Calu3 (cell line): ENCODE measurements at regions not wholly inside any gene's neighbourhood (a gene's known extent, or its start where the extent isn't known, plus 50 kb on each side); places are given as distances from the start of the nearest gene placed in this dataset.
A peak's percentile ranks its signal among the peaks of the same experiment; 100 is the strongest.

Experiments
- BruUV-seq: library from RNA; stranded (reverse); fragments of 400-500 nt; replicated peaks from 2 replicates; lab custom pipeline; 2021; lab: Mats Ljungman, UMichigan
- CTCF ChIA-PET: fragments of 300-600 bp; sonication (Branson Sonifier 250); formaldehyde crosslinking; loops from one replicate; lab custom pipeline; 2022; ENCODE audit warnings: antibody characterized with exemption; lab: Charles Lee
- DNase-seq: peaks from one replicate; pipeline ENCODE4 v3.0.0; 2022
- H3K27ac Mint-ChIP-seq: one replicate; pipeline ENCODE4 v1.8.0; 2022; ENCODE audit warnings: mixed read lengths; ENCODE audit not compliant: unreplicated experiment
- H3K27me3 Mint-ChIP-seq: one replicate; pipeline ENCODE4 v1.8.0; 2022; ENCODE audit warnings: mixed read lengths; ENCODE audit not compliant: unreplicated experiment
- H3K36me3 Mint-ChIP-seq: one replicate; pipeline ENCODE4 v1.8.0; 2022; ENCODE audit warnings: mild to moderate bottlenecking, moderate library complexity, mixed read lengths; ENCODE audit not compliant: insufficient read depth, unreplicated experiment
- H3K4me1 Mint-ChIP-seq: one replicate; pipeline ENCODE4 v1.8.0; 2022; ENCODE audit warnings: mild to moderate bottlenecking, low read depth, mixed read lengths; ENCODE audit not compliant: unreplicated experiment
- H3K4me3 Mint-ChIP-seq: one replicate; pipeline ENCODE4 v1.8.0; 2022; ENCODE audit warnings: mild to moderate bottlenecking, low read depth, moderate library complexity, mixed read lengths; ENCODE audit not compliant: unreplicated experiment
- H3K9me3 Mint-ChIP-seq: one replicate; pipeline ENCODE4 v1.8.0; 2022; ENCODE audit warnings: low read depth, mixed read lengths; ENCODE audit not compliant: unreplicated experiment
- CTCF ChIP-seq: fragments of 200-600 bp; IDR thresholded peaks from one replicate; pipeline ENCODE4 v1.8.0; 2022; ENCODE audit warnings: antibody characterized with exemption; ENCODE audit not compliant: unreplicated experiment
- intact Hi-C: fragments of 100-400 bp; cut with micrococcal nuclease; formaldehyde crosslinking; loops from one replicate; pipeline ENCODE4 v1.10.0; 2022; ENCODE audit not compliant: unreplicated experiment

DNA sequence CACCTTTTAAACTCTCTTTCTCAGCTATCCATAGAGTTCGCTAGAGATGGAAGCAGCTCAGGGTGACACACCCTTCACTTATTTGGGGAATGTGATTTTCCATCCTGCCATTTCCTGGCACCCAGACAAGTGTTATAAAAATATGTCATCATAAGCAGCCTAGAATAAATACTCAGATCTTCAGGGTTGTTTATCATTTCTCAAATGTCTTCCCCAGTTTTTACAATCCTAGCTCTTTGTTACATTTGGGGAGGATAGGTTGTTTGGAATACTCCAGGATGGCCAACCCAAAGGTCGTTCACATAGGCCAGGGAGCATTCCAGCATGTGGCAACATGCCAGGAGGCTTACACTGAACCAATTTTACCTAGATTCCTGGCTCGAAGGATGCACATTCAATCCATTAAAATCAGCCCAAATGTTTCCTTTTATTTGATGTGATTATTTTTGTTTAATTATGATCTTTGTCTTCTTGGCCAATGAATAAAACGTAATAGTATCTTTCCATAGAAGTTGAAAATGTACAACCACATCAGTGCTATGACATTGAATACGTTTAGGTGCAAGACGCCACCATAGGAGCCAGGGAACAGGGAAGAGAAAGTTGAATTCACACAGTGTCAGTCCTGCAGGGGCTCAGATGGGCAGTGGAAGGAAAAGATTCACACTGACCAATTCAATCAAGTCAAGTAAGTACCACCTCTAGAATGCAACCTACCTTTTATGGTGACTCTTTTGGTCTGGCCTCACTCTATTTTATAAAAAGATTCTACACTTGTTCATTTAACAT, 537.7 kb upstream of the MDFIC2 start:
- no TSS peak for BruUV-seq
- Mint-ChIP-seq H3K36me3 (no peaks in the 10 kb centered on the region), H3K4me3 (no peak overlapping the region), H3K4me1 (peaks cover 9% of the 10 kb centered on the region), H3K27ac (peak overlapping the region; percentile 52), H3K9me3 (peaks cover 4% of the 10 kb centered on the region), H3K27me3 (no peaks in the 10 kb centered on the region)
- intact Hi-C loops: no loop called here
- peak; percentile 32 for DNase-seq
- no peak for TF ChIP-seq CTCF
- CTCF ChIA-PET: interaction anchor here (0.6 kb wide), 1 partner anchor 1032 kb away, joined by 4 read pairs; no protein-coding TSS in a partner anchor

- no peak overlapping the region for H3K4me3 Mint-ChIP-seq
- no peaks in the 10 kb centered on the region for H3K36me3 Mint-ChIP-seq
- intact Hi-C loops: no loop called here
Measured at GRCh38 chr3:70840106-70840870, 527.9 kb upstream of the MDFIC2 start.

GRCh38 chr3:70833239-70833960, 521.0 kb upstream of the MDFIC2 start:
- DNase-seq: no peak
- BruUV-seq: no TSS peak
- Mint-ChIP-seq H3K4me1 (no peaks in the 10 kb centered on the region), H3K36me3 (no peaks in the 10 kb centered on the region), H3K9me3 (no peaks in the 10 kb centered on the region), H3K27ac (no peak overlapping the region), H3K4me3 (no peak overlapping the region), H3K27me3 (no peaks in the 10 kb centered on the region)
- intact Hi-C loops: no loop called here
- CTCF ChIA-PET: interaction anchor here (0.5 kb wide), 1 partner anchor 388 kb away, joined by 3 read pairs; no protein-coding TSS in a partner anchor
- no peak for TF ChIP-seq CTCF

More at GRCh38 chr3:70840106-70840870, 527.9 kb upstream of the MDFIC2 start:
- CTCF ChIA-PET: no interaction called here
- TF ChIP-seq CTCF: no peak
- Mint-ChIP-seq H3K27me3 (no peaks in the 10 kb centered on the region), H3K9me3 (no peaks in the 10 kb centered on the region), H3K4me1 (no peaks in the 10 kb centered on the region), H3K27ac (no peak overlapping the region)
- DNase-seq: no peak
- BruUV-seq: no TSS peak

DNA sequence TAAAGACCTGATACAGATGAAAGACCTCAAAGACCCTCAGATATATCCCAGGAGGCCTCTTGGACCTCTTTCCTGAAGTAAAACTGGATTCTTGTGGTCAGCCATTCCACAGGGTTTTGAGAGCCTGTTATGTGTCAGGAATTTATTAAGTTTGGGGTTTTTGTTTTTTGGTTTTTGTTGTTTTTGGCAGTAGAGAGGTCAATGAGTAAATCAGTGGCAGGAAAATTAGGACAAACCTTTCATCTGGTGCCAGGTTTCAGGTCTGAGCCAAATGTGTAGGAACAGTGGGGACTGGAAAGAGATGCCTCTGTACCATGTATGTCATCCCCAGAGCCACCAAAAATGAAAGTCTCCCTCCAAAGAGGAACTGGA, 520.4 kb upstream of the MDFIC2 start:
- CTCF ChIA-PET: no interaction called here
- intact Hi-C loops: no loop called here
- BruUV-seq: no TSS peak
- Mint-ChIP-seq H3K27me3 (no peaks in the 10 kb centered on the region), H3K4me3 (no peak overlapping the region), H3K27ac (no peak overlapping the region), H3K9me3 (no peaks in the 10 kb centered on the region), H3K36me3 (no peaks in the 10 kb centered on the region), H3K4me1 (no peaks in the 10 kb centered on the region)
- no peak for DNase-seq
- TF ChIP-seq CTCF: no peak
